ENCODE measurements at regions not wholly inside any gene's neighbourhood (a gene's known extent, or its start where the extent isn't known, plus 50 kb on each side); places are given as distances from the start of the nearest gene placed in this dataset.

DNA sequence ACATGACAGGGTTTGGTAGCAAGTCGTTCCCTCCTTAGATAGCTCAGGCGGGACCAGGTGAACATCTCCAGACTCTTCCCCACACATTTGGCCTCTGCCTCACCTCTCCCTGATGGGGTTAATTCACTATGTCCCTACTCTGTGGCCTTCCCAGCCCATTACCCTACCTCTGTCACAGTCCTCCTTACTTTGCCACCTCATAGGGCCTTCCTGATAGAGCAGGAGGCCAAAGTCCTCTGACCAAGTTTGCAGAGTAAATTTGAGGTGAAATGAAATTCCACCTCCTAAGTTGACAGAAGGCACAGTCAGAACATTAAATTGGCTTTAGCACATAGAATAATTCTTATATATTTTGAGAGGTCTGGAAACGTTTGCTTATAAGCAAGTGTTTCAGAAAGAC lies 53.1 kb upstream of the ARMC2 start:
- TF ChIP-seq, protein P1, sequence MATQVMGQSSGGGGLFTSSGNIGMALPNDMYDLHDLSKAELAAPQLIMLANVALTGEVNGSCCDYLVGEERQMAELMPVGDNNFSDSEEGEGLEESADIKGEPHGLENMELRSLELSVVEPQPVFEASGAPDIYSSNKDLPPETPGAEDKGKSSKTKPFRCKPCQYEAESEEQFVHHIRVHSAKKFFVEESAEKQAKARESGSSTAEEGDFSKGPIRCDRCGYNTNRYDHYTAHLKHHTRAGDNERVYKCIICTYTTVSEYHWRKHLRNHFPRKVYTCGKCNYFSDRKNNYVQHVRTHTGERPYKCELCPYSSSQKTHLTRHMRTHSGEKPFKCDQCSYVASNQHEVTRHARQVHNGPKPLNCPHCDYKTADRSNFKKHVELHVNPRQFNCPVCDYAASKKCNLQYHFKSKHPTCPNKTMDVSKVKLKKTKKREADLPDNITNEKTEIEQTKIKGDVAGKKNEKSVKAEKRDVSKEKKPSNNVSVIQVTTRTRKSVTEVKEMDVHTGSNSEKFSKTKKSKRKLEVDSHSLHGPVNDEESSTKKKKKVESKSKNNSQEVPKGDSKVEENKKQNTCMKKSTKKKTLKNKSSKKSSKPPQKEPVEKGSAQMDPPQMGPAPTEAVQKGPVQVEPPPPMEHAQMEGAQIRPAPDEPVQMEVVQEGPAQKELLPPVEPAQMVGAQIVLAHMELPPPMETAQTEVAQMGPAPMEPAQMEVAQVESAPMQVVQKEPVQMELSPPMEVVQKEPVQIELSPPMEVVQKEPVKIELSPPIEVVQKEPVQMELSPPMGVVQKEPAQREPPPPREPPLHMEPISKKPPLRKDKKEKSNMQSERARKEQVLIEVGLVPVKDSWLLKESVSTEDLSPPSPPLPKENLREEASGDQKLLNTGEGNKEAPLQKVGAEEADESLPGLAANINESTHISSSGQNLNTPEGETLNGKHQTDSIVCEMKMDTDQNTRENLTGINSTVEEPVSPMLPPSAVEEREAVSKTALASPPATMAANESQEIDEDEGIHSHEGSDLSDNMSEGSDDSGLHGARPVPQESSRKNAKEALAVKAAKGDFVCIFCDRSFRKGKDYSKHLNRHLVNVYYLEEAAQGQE (IDR thresholded peaks at IDR 0.05; ENCODE audit: low read depth, low read length), result no peak
- TF ChIP-seq, protein P2, sequence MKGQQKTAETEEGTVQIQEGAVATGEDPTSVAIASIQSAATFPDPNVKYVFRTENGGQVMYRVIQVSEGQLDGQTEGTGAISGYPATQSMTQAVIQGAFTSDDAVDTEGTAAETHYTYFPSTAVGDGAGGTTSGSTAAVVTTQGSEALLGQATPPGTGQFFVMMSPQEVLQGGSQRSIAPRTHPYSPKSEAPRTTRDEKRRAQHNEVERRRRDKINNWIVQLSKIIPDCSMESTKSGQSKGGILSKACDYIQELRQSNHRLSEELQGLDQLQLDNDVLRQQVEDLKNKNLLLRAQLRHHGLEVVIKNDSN (IDR thresholded peaks at IDR 0.05; ENCODE audit: borderline replicate concordance, low read depth), result no peak
- TF ChIP-seq RCOR1 (IDR thresholded peaks at IDR 0.05; ENCODE audit: low read length), result no peak
- TF ChIP-seq, protein P3, sequence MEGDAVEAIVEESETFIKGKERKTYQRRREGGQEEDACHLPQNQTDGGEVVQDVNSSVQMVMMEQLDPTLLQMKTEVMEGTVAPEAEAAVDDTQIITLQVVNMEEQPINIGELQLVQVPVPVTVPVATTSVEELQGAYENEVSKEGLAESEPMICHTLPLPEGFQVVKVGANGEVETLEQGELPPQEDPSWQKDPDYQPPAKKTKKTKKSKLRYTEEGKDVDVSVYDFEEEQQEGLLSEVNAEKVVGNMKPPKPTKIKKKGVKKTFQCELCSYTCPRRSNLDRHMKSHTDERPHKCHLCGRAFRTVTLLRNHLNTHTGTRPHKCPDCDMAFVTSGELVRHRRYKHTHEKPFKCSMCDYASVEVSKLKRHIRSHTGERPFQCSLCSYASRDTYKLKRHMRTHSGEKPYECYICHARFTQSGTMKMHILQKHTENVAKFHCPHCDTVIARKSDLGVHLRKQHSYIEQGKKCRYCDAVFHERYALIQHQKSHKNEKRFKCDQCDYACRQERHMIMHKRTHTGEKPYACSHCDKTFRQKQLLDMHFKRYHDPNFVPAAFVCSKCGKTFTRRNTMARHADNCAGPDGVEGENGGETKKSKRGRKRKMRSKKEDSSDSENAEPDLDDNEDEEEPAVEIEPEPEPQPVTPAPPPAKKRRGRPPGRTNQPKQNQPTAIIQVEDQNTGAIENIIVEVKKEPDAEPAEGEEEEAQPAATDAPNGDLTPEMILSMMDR (IDR thresholded peaks at IDR 0.05), result no peak
- TF ChIP-seq NFIC (IDR thresholded peaks at IDR 0.05; ENCODE audit: borderline replicate concordance), result no peak
- TF ChIP-seq EP300 (IDR thresholded peaks at IDR 0.05; ENCODE audit: borderline replicate concordance in 1 of 2, low read depth in 1 of 2, low read length in 1 of 2), result no peak
- no peak for TF ChIP-seq TAF1 (IDR thresholded peaks at IDR 0.05; ENCODE audit: borderline replicate concordance, low read depth, low read length)
- TF ChIP-seq SMC3 (IDR thresholded peaks at IDR 0.05; ENCODE audit: low read depth, low read length), result no peak
- TF ChIP-seq MEF2A (IDR thresholded peaks at IDR 0.05; ENCODE audit: borderline replicate concordance, low read depth), result no peak
- TF ChIP-seq EZH2phosphoT487 (IDR thresholded peaks at IDR 0.05; ENCODE audit: borderline replicate concordance, low read depth), result no peak
- no peak for TF ChIP-seq CHD2 (IDR thresholded peaks at IDR 0.05; ENCODE audit: low read length, partially characterized antibody)
